Ecto neural progenitor cell (in vitro differentiated cells): ENCODE measurements at regions not wholly inside any gene's neighbourhood (a gene's known extent, or its start where the extent isn't known, plus 50 kb on each side); places are given as distances from the start of the nearest gene placed in this dataset.

Source experiments
- DNase-seq: peaks from one replicate; pipeline ENCODE4 v3.0.0-alpha.2; 2018; ENCODE audit warnings: low spot score

DNA sequence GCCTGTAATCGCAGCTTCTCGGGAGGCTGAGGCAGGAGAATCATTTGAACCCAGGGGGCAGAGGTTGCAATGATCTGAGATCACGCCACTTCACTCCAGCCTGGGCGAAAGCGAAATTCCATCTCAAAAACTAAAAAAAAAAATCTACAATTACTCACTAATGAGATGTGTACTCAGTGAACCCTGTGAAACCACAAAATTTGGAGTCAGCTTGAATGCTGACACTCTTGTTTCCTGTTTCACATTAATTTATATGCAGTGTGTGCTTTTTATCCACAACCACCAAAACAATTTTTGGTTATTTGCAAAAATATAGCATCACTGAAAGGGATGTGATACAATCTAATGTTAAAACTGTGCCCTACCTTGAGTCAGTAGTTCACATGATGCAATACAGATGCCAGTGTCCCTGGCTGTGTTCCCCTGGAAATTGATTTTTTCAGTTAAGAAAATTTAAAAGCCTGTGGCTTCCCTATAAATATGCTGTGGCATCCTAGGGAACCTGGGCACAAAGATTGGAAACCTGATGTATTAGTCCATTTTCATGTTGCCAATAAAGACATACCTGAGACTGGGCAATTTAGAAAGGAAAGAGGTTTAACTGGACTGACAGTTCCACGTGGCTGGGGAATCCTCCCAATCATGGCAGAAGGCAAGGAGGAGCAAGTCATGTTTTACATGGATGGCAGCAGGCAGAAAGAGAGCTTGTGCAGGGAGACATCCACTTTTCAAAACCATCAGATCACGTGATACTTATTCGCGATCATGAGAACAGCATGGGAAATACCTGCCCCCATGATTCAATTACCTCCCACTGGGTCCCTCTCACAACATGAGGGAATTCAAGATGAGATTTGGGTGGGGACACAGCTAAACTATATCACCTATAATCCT is 337.5 kb upstream of the NT5C1B start:
- DNase-seq: no peak

DNA sequence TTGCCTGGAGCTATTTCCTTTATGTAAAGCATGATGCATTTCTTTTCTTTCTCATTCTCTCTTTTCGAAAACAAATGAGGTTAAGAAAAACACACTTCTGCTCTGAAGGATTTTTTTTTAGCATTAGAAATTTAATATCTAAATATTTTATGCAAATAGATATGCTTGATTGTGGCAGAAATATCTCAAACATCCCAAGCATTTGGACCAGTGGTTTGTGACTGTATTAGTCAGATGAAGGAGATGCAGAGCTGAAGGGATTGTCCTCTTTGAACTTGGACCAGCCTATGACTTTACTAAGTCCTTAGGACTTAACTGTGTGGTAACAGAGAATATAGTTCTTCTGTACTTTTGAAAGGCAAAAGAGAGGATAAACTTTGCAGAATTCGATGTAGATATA is 335.9 kb upstream of the NT5C1B start:
- DNase-seq: no peak

DNA sequence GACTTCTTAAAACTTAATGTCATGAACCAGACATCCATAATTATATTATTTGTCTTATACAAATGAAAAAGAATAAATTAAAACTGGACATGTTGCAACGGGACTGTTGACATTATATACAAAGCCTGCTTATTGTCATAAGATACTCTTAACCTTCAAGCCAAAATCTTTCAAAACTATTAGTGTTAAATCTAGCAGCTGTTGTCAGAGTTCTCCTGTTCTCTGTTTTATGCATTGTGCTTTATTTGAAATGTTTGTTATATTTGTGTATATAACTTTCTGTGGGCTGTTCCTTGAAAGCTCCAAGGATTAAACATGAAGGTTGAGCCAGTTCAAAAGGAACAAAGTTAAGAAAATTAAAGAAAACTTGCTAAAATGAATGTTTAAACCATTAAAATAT is 335.5 kb upstream of the NT5C1B start:
- DNase-seq: no peak

DNA sequence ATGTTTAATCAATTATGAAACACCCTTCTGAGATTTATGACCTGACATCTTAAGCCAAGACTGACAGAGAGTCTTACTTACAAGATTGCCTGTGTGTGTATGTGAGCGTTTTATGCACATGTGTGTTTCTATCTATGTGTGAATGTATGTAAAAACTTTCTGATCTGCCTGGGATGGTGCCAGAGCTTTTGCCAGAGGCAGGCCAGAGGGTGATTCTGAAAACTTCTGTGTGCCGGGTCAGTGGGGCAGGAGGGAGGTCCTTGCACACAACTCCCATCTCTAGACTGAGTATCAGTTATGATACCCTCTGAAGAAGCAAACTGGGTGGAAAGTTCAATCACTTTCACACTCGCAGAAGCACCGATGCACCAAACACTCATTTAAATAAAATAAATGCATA is 335.0 kb upstream of the NT5C1B start:
- no peak for DNase-seq

DNA sequence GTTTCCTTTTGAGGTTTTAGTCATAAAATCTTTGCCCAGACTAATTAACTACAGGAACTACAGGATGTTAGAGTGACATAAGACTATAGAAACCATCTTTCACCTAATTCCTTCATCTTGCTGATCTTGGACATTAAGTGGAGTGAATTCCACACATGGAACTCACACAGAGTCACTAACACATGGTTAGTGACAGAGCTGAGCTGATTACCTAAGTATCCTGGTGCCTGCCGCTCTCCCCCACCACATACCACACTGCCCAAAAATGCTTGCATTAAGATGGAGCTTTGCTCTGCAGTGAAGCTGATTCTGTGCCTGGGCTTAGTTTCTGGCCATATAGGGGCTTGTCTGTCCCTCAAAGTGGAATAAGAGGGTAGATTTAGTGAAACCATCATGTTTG is 332.9 kb upstream of the NT5C1B start:
- DNase-seq: no peak

DNA sequence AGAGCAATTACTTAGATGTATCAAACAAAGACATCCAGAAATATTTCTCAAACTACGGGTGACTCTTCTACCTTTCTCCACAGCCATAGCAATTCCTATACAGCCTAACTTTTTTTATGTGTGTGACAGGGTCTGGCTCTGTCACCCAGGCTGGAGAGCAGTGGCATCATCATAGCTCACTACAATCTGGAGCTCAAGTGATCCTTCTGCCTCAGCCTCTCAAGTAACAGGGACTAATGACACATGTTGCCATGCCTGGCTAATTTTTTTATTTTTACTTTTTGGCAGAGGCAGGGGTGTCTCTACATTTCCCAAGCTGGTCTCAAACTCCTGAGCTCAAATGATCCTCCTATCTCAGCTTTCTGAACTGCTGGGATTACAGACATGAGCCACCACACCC is 328.9 kb upstream of the NT5C1B start:
- DNase-seq: no peak

DNA sequence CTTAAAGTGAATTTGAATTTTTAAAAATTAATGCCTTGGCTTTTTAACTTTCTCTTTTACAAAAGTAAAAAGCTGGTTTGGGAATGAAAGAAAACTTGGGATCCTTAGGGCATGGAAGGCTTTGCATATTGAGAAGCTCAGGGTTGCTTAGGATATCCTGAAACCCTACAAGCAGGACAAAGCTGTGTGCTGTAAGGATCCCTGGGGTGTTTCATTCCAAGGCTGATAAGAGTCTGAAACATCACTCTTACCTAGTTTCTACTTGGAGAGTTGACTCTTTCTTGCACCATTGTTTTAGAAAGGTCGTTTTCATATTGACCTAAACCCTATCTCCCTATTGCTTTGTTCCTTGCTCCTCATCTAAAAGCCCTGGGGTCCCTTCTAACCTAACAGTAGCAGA is 325.9 kb upstream of the NT5C1B start:
- no peak for DNase-seq

DNA sequence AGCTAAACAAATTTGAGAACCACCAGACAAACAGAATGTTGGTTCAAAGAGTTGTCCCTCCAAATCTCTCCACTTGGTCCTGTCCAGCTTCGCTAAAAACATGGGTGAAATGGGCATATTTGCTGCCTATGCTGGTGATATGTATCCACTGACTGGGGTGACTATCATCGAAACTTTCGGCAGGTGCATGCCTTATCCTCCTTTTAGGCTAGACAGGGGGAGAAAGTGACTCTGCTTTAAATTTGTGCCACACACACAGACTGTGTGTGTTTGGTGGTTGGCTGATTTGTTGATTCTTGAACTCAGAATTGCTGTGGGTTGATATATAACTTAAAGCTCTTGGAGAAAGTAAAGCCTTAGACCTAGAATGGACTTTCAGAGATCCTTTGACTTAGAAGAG is 324.1 kb upstream of the NT5C1B start:
- DNase-seq: no peak

DNA sequence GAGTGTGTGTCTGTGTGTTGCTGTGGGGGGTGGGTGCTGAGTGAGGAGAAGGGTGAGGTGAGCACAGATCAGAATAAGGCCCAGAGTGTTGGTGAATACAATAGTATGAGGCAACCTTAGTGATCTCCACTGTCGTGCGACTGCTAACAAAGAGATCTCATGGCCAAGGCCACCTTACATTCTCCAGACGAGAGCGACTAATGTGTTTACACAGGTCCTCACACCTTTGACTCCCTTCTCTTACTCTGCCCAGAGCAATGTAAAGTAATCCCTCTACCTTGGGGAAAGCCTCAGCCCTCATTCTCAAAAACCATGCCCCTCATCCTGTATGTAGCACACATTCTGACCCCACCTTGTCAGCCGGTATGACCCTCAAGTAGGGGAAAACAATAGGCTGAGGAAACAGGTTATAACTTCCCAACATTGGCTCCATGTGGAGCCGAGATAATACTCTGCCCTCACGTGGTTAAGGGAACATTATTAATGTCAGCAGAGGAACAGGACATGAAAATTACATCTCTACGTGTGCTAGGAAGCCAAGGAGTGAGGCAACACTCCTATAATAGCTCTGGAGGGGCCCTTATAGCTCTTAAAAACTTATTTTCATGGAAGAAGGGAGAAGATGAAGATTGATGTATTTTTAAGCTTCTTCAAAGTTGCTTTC is 323.0 kb upstream of the NT5C1B start:
- DNase-seq: no peak

DNA sequence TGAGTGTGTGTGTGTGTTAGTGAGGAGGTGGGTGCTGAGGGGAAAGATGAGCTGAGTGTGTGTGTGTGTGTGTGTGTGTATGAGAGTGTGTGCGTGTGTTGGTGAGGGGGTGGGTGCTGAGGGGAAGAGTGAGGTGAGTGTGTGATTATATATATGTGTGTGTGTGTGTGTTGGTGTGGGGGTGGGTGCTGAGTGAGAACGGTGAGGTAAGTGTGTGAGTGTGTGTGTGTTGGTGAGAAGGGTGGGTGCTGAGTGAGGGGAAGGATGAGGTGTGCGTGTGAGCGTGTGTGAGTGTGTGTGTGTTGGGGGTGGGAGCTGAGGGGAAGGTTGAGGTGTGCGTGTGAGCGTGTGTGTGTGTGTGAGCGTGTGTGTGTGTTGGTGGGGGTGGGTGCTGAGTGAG is 322.0 kb upstream of the NT5C1B start:
- no peak for DNase-seq

DNA sequence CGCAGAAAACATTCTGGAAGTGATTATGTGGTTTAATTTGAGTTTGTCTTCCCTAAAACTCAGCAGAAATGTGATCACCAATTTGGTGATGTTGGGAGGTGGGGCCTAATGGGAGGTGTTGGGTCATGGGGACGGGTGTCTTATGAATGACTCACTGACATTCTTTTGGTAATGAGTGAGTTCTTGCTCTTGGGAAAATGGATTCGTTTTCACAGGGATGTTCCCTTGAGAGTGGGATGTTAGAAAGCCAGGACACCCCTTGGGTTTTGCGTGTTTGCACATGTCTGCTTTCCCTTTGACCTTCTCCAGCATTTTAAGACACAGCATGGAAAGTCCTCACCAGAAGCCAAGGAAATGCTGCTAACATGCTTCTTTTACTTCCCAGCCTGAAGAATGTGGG is 321.5 kb upstream of the NT5C1B start:
- no peak for DNase-seq

DNA sequence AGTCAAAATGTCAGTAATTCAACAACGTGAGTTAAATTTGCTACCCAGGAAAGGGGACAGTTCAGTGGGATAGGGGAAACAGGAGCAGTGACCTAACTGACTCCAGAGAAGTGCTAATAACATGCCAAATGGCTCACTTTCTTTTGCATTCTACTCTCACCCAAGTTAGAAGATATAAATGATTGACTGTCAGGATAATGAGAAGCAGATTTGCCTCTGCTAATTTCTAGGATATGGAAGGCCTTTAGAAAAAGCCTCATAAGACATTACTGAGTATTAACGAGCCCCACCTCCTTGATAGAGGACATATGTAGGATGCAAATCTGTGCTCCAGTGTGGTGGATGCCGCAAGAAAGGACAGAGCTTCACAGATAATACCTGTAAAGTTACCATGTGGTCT is 318.6 kb upstream of the NT5C1B start:
- DNase-seq: no peak

DNA sequence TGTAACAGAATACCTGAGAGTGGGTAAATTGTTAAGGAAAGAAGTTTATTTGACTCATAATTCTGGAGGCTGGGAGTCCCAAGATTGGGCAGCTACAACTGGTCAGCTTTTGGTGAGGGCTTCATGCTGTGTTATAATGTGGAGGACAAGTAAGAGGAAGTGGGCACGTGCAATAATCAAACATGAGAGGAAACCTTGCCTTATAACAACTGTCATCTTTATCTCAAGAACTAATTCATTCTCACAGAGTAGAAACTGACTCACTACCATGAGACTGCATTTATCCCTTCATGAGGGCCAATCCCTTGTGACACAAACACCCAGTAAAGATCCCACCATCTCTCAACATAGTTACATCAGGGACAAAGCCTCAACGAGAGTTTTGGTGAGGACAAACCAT is 318.1 kb upstream of the NT5C1B start:
- no peak for DNase-seq

DNA sequence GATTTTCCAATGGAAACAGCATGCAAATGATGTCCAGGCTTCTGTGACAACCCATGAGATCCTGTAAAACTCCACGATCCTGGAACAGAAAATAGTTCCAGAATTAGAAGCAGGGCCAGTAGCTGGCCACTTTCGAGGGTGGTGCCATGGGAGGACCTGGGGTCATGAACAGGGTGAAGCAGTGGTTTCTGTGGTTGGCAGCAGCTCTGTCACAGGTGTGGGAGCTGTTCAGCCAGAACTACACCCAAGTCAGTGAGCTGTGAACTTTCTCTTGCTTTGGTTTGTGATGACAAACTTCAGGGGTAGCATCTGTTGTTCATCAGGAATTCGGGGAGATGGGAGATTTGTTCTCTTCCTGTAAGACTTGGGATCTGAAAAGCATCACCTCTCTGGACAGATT is 314.4 kb upstream of the NT5C1B start:
- DNase-seq: no peak

DNA sequence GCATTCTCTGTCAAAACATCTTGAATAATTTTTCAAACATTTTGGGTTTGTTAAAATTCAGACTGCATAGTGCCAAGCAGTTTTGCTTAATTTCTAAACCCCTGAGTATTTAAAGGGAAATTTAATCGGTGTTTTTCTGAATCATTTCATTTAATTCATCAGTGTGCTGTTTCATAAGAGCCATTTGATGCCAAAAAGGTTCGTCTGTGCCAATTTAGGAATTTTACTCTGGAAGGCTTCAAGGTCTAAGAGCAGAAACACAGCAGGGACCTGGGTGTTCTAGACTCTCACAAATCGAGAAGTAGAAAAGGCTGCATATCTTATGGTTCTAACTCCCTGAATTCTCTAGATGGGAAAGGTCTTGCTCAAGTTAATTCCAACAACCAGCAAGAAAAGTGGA is 311.9 kb upstream of the NT5C1B start:
- DNase-seq: no peak

DNA sequence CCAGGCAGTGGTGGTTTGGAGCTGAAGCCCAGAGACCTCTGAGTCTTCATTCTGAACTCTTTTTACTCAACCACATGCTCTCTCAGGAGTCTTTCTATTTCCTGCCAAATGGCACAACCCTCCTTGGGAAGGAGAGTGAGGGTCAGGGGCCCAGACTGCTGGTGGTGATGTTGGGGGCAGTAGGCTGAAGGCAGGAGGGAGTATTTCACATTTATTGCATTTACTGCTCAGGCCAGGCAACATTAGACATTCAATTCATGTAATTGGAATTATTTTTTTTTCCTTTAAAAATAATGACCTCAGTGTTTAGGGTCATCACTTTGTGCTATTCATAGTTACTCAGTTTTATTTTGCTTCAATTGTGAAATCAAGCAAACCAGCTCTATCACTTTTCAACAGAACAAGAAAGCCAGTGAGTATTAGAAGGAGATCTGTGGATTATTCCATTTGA is 311.3 kb upstream of the NT5C1B start:
- no peak for DNase-seq

DNA sequence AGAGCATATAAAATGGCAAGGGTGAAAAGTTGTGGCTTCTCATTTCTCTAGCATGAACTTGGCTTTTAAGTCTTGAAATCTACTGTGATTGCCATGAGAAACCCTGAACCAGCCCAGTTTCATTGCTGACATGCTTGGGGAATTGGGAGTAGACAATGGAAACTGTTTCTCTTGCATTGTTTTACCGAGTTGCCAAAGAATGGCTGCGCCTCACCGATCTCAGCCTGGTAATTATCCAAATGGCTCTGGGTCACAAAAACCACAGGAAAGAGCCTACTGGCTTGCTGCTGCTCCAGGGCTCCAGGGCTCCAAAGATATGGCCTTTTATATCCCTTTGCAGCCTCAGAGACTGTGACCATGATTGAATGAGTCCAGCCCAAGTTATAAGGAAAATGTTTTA is 310.4 kb upstream of the NT5C1B start:
- no peak for DNase-seq

DNA sequence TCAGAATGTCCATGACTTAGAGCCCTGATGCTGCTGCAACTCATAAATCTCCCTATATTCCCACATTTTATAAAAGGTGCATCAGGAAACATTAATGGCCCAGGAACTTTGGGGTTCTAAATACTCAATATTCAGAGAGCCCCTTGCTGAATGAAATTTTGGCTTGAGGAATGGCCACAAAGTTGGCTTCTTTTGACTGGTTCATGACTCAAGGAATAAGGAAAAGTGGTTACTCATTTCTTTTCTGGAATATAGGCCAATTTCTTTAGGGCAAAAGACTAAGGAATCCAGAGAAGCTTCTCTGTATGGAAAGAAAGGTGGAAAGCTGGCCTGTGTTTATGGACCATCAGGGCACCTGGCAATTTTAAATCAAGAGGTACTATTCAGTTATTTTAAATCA is 308.9 kb upstream of the NT5C1B start:
- no peak for DNase-seq

DNA sequence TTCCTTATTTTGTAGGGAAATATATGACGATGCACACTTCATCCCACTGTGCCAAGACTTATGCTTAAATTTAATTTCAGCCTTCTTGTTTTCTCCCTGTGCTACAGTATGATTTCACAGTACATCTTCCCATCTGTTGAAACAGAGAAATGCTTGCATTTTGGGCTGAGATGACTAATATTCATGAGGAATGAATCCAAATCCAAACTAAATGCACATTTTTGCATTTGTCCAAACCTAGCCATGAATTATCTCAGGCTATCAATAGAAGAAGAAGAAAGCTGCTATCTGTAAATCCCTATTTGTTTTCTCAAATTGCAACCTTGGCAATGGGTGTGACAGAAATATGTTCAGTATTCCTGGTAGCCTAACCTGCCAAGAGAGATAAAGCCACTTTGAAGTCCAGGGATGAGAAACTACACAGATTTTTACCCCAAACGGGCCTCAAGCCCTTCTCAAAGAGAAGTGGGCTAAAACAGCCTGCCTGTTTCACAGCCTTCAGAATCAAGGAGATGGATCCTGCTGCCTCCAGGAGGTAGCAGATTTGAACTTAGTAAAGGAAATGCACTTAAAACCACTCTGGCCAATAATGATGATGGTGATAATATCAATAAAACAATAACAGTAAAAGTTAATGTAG is 306.9 kb upstream of the NT5C1B start:
- DNase-seq: no peak

DNA sequence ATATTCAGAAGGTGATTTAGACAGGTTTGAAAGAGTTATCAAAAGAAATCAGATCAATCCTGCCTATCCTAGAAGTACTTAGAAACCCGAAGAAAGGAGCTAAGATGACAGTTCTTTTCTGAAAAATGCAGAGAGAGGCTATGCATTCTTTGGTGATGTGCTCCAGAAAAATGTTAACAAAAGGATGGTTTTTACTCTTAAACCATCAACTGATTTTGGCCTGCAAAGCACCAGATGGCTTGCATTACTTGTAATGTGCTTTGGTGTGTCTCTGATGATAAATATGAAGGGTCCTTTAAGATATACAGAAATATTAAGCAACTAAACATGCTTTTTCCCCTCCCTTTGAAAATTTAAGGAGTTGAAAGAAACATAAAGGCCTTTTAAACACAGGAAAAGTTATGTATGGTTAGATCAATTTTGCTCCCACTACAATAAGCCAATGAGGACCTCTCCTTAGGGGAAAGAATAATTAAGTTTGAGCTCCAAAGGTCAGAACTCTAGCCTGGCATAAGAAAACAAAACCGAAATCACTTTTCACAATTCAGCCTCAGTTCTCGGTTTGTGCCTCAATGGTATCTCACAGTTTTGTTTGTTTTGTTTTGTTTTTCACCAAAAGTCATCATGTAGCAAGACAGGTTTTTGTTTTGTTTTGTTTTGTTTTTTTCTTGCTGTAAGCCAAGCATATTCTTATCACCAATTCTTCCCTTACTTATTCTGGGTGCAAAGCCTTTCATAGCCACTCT is 302.4 kb upstream of the NT5C1B start:
- DNase-seq: no peak

DNA sequence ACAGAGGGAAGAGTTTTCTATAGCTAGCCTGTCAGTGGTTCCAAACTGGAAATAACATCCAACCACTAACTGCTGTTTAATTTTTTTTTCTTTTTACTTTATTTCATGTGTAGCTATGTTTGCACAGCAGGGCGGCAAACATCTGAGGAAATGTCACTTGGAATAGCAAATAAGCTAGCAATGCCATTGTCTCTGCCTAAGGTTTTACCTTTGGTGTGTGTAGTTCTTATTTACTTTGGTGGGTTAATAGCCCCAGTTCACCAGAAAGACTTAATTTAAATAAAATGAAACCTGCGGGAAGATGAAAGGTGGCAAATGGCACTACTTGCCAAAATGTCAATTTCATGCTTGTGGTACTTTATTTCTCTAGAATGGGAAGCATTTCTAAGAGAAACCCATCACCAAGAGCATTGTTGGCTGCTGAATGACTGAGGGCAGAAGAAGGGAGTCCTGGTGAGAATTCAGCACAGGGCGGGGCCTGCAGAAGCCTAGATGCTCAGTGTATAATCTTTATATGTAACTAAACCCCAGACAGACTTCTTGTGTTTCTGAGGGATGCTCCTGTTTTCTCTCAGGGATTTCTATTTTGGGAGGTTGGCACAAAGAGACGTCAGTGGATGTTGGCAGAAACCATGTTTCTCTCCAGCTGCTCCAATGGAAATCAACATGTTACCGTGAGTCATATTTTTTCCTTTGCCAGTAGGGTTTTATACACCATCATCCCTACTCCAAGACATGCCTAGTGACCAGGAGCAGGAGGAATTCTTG is 300.4 kb upstream of the NT5C1B start:
- DNase-seq: no peak

DNA sequence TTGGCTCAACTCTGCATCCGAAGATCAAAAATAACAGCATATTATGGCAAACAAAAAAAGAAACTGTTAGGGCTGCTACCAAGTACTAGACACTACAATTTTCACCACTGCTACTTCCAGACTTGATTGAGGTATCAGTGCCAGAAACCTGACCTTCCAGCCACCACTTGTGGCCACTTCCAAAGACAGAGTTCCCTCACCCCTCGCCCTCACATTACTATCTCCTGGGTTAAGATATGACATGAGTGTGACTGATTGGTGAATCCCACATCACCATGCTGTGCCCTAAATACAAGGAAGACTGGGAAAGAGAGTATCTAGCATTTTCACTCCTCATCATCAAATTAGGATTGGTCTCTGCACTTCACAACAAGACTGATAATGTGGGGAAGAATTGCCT is 296.1 kb upstream of the NT5C1B start:
- DNase-seq: no peak
